Globus pallidus (tissue), 1 donor: ENCODE measurements at regions not wholly inside any gene's neighbourhood (a gene's known extent, or its start where the extent isn't known, plus 50 kb on each side); places are given as distances from the start of the nearest gene placed in this dataset.

ENCODE experiments used
- DNase-seq: peaks from one replicate; pipeline ENCODE4 v3.0.0-alpha.2; 2015; ENCODE audit warnings: low spot score

- DNase-seq: no peak
Observed at GRCh38 chr3:31224936-31225335, 307.8 kb upstream of the STT3B start.

GRCh38 chr3:31225923-31226322 lies 306.8 kb upstream of the STT3B start:
- no peak for DNase-seq

GRCh38 chr3:31226346-31226745 lies 306.4 kb upstream of the STT3B start:
- no peak for DNase-seq

GRCh38 chr3:31227131-31227562 lies 305.6 kb upstream of the STT3B start:
- DNase-seq: no peak

GRCh38 chr3:31230425-31231223 lies 302.1 kb upstream of the STT3B start:
- no peak for DNase-seq

GRCh38 chr3:31232055-31233025 lies 300.4 kb upstream of the STT3B start:
- DNase-seq: no peak

- DNase-seq: no peak
Observed at GRCh38 chr3:31234145-31234544, 298.6 kb upstream of the STT3B start.

- DNase-seq: no peak
Observed at GRCh38 chr3:31235062-31235700, 297.5 kb upstream of the STT3B start.

- no peak for DNase-seq
Observed at GRCh38 chr3:31237887-31238286, 294.8 kb upstream of the STT3B start.

GRCh38 chr3:31240013-31240412 lies 292.7 kb upstream of the STT3B start:
- no peak for DNase-seq

- no peak for DNase-seq
Observed at GRCh38 chr3:31240466-31240865, 292.3 kb upstream of the STT3B start.

- DNase-seq: no peak
Observed at GRCh38 chr3:31240874-31241273, 291.9 kb upstream of the STT3B start.

GRCh38 chr3:31241533-31241932 lies 291.2 kb upstream of the STT3B start:
- DNase-seq: no peak

GRCh38 chr3:31242026-31242960 lies 290.4 kb upstream of the STT3B start:
- no peak for DNase-seq

GRCh38 chr3:31244929-31245817 lies 287.6 kb upstream of the STT3B start:
- no peak for DNase-seq

- no peak for DNase-seq
Observed at GRCh38 chr3:31246293-31247062, 286.2 kb upstream of the STT3B start.

GRCh38 chr3:31247063-31247447 lies 285.7 kb upstream of the STT3B start:
- DNase-seq: no peak

- no peak for DNase-seq
Observed at GRCh38 chr3:31247850-31248562, 284.7 kb upstream of the STT3B start.

- no peak for DNase-seq
Observed at GRCh38 chr3:31248563-31248992, 284.1 kb upstream of the STT3B start.
